Right lobe of liver (tissue), 6 donors: ENCODE measurements at regions not wholly inside any gene's neighbourhood (a gene's known extent, or its start where the extent isn't known, plus 50 kb on each side); places are given as distances from the start of the nearest gene placed in this dataset.

Experiments
- ATAC-seq, 4 donors: fragments of 200-7000 bp; cut with Tn5 transposase; one replicate each; pipeline ENCODE4 v1.9.1; 2020; ENCODE audit warnings: mild to moderate bottlenecking in 4 of 4, moderate library complexity in 4 of 4
- DNase-seq, 3 donors: peaks; one replicate each; pipeline ENCODE4 v3.0.0-alpha.2; 2020
- H3K27ac ChIP-seq, 3 donors: fragments of 200-600 bp; one replicate each; pipeline ENCODE4 v1.8.0; 2022
- H3K27me3 ChIP-seq, 2 donors: fragments of 200-600 bp; one replicate each; pipeline ENCODE4 v1.8.0; 2022
- H3K36me3 ChIP-seq, 4 donors: fragments of 200-600 bp; sonication (generic) in 1 of 4; one replicate each; pipeline versions ENCODE4 v1.5.1 to v1.8.0; 2017 to 2022; ENCODE audit warnings: control low read depth in 1 of 4
- H3K4me1 ChIP-seq, 4 donors: fragments of 200-600 bp; sonication (generic) in 1 of 4; one replicate each; pipeline versions ENCODE4 v1.5.1 to v1.8.0; 2017 to 2022; ENCODE audit warnings: control low read depth in 1 of 4
- H3K4me3 ChIP-seq, 3 donors: fragments of 200-600 bp; one replicate each; pipeline ENCODE4 v1.8.0; 2022
- H3K9me3 ChIP-seq, 4 donors: fragments of 200-600 bp; sonication (generic) in 1 of 4; one replicate each; pipeline versions ENCODE4 v1.5.1 to v1.8.0; 2017 to 2022; ENCODE audit warnings: control low read depth in 1 of 4
- POLR2A ChIP-seq: fragments of 450-650 bp; IDR thresholded peaks from one replicate; pipeline ENCODE4 v1.6.1; 2017; ENCODE audit warnings: antibody characterized with exemption, mild to moderate bottlenecking
- WGBS: methylation state at CpG from one replicate; pipeline ENCODE4 v1.1.6; 2018; ENCODE audit warnings: low coverage, low lambda C conversion rate; ENCODE audit not compliant: insufficient coverage; ENCODE audit errors: missing lambda C conversion rate; 5-methylcytosine and 5-hydroxymethylcytosine counted together
- intact Hi-C, 2 donors: fragments of 100-400 bp; cut with DNase I; formaldehyde crosslinking; loops; one replicate each; pipeline versions ENCODE4 v1.11.2 to v1.14.1; 2022
- TF ChIP-seq, protein P1 (sequence below), 4 donors: fragments of 200-600 bp in 3 of 4; fragments of 450-650 bp in 1 of 4; IDR thresholded peaks; one replicate each; pipeline versions ENCODE4 v1.5.1 to v1.8.0; 2016 to 2022; ENCODE audit warnings: antibody characterized with exemption in 4 of 4, mild to moderate bottlenecking in 2 of 4
- donor health status: DM: no; HTN: yes; CAD: no.
- donor health status: DM: no; HTN: no; CAD: no.
- donor health status: DM: no; HTN: no; CAD: no.
- donor health status: DM: no; HTN: yes; CAD: no.
- donor health status: DM: no; HTN: yes; CAD: no.

GRCh38 chr2:193818801-193819499 is 1624.2 kb upstream of the TMEFF2 start:
- Histone ChIP-seq H3K4me1 (no peaks in the 10 kb centered on the region), H3K36me3 (no peaks in the 10 kb centered on the region), H3K9me3 (no peaks in the 10 kb centered on the region), H3K27me3 (no peaks in the 10 kb centered on the region), H3K27ac (no peak overlapping the region), H3K4me3 (no peak overlapping the region)
- DNase-seq (no peak), ATAC-seq (peak in 1 of 4 donors; percentile 21)
- intact Hi-C loops, result no loop called here
- WGBS, result 82% methylated on average over 2 of the region's 5 CpGs
- TF ChIP-seq, protein P1, sequence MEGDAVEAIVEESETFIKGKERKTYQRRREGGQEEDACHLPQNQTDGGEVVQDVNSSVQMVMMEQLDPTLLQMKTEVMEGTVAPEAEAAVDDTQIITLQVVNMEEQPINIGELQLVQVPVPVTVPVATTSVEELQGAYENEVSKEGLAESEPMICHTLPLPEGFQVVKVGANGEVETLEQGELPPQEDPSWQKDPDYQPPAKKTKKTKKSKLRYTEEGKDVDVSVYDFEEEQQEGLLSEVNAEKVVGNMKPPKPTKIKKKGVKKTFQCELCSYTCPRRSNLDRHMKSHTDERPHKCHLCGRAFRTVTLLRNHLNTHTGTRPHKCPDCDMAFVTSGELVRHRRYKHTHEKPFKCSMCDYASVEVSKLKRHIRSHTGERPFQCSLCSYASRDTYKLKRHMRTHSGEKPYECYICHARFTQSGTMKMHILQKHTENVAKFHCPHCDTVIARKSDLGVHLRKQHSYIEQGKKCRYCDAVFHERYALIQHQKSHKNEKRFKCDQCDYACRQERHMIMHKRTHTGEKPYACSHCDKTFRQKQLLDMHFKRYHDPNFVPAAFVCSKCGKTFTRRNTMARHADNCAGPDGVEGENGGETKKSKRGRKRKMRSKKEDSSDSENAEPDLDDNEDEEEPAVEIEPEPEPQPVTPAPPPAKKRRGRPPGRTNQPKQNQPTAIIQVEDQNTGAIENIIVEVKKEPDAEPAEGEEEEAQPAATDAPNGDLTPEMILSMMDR (IDR thresholded peaks at IDR 0.05), result no peak

DNA sequence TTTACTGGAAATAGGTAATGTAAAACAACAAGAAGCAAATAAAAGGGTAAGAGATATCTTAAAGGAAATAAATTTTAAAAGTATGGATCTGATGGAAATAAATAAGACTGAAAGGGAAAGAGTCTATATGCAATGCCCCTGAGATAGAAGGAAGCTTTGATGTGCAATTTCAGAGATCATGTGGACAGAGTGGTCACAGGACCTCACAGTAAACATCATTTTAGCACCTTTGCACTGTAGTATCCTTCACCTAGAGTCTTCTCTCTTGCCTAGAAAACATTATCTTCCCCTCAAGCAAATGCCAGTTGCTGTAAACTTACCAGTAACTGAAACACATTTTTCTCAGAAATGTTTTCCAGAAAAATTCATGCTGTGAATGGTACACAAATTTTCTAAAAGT is 1621.3 kb upstream of the TMEFF2 start:
- DNase-seq, result no peak
- ATAC-seq, result no peak
- H3K36me3 ChIP-seq, result no peaks in the 10 kb centered on the region
- H3K27ac ChIP-seq, result no peak overlapping the region
- TF ChIP-seq, protein P1 (IDR thresholded peaks at IDR 0.05), result no peak
- TF ChIP-seq POLR2A, result no peak
- H3K4me3 ChIP-seq, result no peak overlapping the region
- no peaks in the 10 kb centered on the region for H3K9me3 ChIP-seq
- H3K4me1 ChIP-seq, result no peaks in the 10 kb centered on the region
- H3K27me3 ChIP-seq, result no peaks in the 10 kb centered on the region
- intact Hi-C loops, result no loop called here

DNA sequence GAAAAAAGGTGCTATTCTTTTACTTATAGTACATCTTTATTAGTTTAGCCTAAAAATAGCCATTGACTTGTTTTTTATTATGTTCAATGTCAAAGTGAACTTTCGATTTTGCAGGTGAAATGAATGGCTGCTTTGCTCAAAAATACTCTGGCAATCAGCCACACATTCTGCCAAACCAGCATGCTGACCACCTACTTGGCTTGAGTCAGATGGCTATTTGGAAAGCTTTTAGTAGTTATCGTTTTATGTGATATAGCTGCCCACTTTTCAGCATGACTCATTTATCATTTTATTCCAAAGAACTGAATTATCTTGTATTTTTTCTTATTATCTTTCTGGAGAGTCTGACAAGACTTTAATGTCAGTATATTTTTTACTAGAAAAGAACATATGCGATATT is 1615.8 kb upstream of the TMEFF2 start:
- H3K27me3 ChIP-seq, result no peaks in the 10 kb centered on the region
- TF ChIP-seq, protein P1 (IDR thresholded peaks at IDR 0.05), result no peak
- no peak for TF ChIP-seq POLR2A
- ATAC-seq (no peak), DNase-seq (no peak)
- no peaks in the 10 kb centered on the region for H3K9me3 ChIP-seq
- intact Hi-C loops, result no loop called here
- H3K4me3 ChIP-seq, result no peak overlapping the region
- H3K27ac ChIP-seq, result no peak overlapping the region
- WGBS, result 61% methylated on average over 3 of the region's 3 CpGs
- H3K36me3 ChIP-seq, result no peaks in the 10 kb centered on the region
- H3K4me1 ChIP-seq, result no peaks in the 10 kb centered on the region

DNA sequence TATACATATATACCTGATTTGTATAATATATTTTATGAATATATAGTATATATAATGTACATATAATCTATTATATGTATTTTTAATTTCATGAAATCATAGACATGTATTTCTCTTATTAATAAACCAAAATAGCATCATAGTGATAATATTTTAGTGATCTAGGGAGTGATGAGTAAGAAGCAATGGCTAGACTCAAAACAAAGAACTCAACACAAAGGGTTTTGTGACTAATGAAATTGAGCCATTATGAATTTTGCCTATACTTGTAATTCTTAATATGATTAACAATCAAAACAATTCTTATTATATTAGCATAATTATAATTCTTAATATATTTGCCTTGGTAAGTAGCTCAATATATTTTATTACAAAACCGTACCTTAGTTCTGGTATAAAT is 1614.1 kb upstream of the TMEFF2 start:
- ATAC-seq, result no peak
- H3K27ac ChIP-seq, result no peak overlapping the region
- WGBS, result 88% methylated on average over 1 of the region's 1 CpG
- H3K36me3 ChIP-seq, result no peaks in the 10 kb centered on the region
- DNase-seq, result no peak
- H3K9me3 ChIP-seq, result no peaks in the 10 kb centered on the region
- no peak overlapping the region for H3K4me3 ChIP-seq
- TF ChIP-seq, protein P1 (IDR thresholded peaks at IDR 0.05), result no peak
- no peak for TF ChIP-seq POLR2A
- H3K4me1 ChIP-seq, result no peaks in the 10 kb centered on the region
- no peaks in the 10 kb centered on the region for H3K27me3 ChIP-seq
- intact Hi-C loops, result no loop called here
